ENCODE measurements at regions not wholly inside any gene's neighbourhood (a gene's known extent, or its start where the extent isn't known, plus 50 kb on each side); places are given as distances from the start of the nearest gene placed in this dataset.

GRCh38 chr6:155974359-155974758, 518.7 kb upstream of the NOX3 start:
- TF ChIP-seq, protein P1, sequence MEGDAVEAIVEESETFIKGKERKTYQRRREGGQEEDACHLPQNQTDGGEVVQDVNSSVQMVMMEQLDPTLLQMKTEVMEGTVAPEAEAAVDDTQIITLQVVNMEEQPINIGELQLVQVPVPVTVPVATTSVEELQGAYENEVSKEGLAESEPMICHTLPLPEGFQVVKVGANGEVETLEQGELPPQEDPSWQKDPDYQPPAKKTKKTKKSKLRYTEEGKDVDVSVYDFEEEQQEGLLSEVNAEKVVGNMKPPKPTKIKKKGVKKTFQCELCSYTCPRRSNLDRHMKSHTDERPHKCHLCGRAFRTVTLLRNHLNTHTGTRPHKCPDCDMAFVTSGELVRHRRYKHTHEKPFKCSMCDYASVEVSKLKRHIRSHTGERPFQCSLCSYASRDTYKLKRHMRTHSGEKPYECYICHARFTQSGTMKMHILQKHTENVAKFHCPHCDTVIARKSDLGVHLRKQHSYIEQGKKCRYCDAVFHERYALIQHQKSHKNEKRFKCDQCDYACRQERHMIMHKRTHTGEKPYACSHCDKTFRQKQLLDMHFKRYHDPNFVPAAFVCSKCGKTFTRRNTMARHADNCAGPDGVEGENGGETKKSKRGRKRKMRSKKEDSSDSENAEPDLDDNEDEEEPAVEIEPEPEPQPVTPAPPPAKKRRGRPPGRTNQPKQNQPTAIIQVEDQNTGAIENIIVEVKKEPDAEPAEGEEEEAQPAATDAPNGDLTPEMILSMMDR (IDR thresholded peaks at IDR 0.05): no peak
- TF ChIP-seq POLR2A (IDR thresholded peaks at IDR 0.05) (no peak), EP300 (IDR thresholded peaks at IDR 0.05) (no peak), POLR2AphosphoS5 (IDR thresholded peaks at IDR 0.05) (no peak)
- DNase-seq (ENCODE audit: low spot score in 2 of 2): no peak
- Histone ChIP-seq H3K9me3 (no peaks in the 10 kb centered on the region), H3K27me3 (no peaks in the 10 kb centered on the region), H3K4me3 (no peak overlapping the region), H3K27ac (no peak overlapping the region), H3K36me3 (no peaks in the 10 kb centered on the region), H3K4me1 (no peaks in the 10 kb centered on the region)
- 94% methylated on average over 16 of the region's 17 CpGs for WGBS

GRCh38 chr6:155970876-155971708, 515.5 kb upstream of the NOX3 start:
- TF ChIP-seq POLR2AphosphoS5 (IDR thresholded peaks at IDR 0.05) (no peak), POLR2A (IDR thresholded peaks at IDR 0.05) (no peak), EP300 (IDR thresholded peaks at IDR 0.05) (no peak)
- TF ChIP-seq, protein P1 (IDR thresholded peaks at IDR 0.05): no peak
- H3K36me3 ChIP-seq: no peaks in the 10 kb centered on the region
- no peak overlapping the region for H3K27ac ChIP-seq
- no peaks in the 10 kb centered on the region for H3K27me3 ChIP-seq
- H3K4me1 ChIP-seq: no peaks in the 10 kb centered on the region
- H3K4me3 ChIP-seq: no peak overlapping the region
- WGBS: 72% methylated on average over 7 of the region's 7 CpGs
- H3K9me3 ChIP-seq: no peaks in the 10 kb centered on the region
- no peak for DNase-seq (ENCODE audit: low spot score in 2 of 2)

DNA sequence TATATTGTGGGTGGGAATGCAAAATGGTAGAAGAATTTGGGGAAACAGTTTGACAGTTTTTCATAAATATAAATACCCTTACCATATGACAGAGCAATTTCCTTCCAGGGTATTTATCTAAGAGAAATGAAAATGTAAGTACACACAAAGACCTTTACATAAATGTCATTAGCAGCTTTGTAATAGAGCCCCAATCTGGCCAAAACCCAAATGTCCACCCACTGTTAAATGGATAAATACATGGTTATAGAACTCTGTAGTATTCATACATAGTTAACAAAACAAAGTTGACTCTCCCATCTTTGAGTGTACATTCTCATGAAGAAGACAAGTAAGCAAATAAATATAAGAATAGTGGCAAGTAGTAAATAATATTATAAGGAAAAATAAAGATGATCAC, 514.8 kb upstream of the NOX3 start:
- Histone ChIP-seq H3K27ac (no peak overlapping the region), H3K4me1 (no peaks in the 10 kb centered on the region), H3K9me3 (no peaks in the 10 kb centered on the region), H3K4me3 (no peak overlapping the region), H3K27me3 (no peaks in the 10 kb centered on the region), H3K36me3 (no peaks in the 10 kb centered on the region)
- no peak for DNase-seq (ENCODE audit: low spot score in 2 of 2)
- TF ChIP-seq POLR2A (IDR thresholded peaks at IDR 0.05): no peak
- TF ChIP-seq, protein P1 (IDR thresholded peaks at IDR 0.05): no peak
- TF ChIP-seq POLR2AphosphoS5 (IDR thresholded peaks at IDR 0.05): no peak

GRCh38 chr6:155968921-155969320, 513.3 kb upstream of the NOX3 start:
- H3K27me3 ChIP-seq: no peaks in the 10 kb centered on the region
- H3K4me3 ChIP-seq: no peak overlapping the region
- no peaks in the 10 kb centered on the region for H3K9me3 ChIP-seq
- no peak overlapping the region for H3K27ac ChIP-seq
- no peak for DNase-seq (ENCODE audit: low spot score in 2 of 2)
- TF ChIP-seq, protein P1 (IDR thresholded peaks at IDR 0.05): no peak
- TF ChIP-seq POLR2A (IDR thresholded peaks at IDR 0.05) (no peak), POLR2AphosphoS5 (IDR thresholded peaks at IDR 0.05) (no peak), EP300 (IDR thresholded peaks at IDR 0.05) (no peak)
- H3K36me3 ChIP-seq: no peaks in the 10 kb centered on the region
- WGBS: 97% methylated on average over 1 of the region's 1 CpG
- no peaks in the 10 kb centered on the region for H3K4me1 ChIP-seq

DNA sequence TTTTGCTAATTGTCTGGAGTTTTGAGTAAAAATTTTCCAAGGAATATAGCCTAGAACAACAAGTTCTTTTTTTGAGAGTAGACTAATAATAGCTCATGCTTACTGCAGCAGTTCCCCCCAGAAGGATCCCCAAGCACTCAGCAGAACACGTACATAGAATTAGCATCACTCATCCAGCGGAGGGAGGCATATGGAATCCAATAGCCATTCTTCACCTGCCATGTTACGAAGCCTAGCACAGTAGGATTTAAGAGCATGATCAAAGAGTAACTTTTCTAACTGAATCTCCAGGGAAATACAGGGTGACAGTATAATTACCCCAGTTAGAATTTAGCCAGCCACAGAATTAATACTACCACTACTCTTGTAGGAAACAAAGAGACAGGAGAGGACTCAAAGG, 511.7 kb upstream of the NOX3 start:
- Histone ChIP-seq H3K9me3 (no peaks in the 10 kb centered on the region), H3K4me3 (no peak overlapping the region), H3K27me3 (no peaks in the 10 kb centered on the region), H3K27ac (no peak overlapping the region), H3K4me1 (no peaks in the 10 kb centered on the region), H3K36me3 (no peaks in the 10 kb centered on the region)
- WGBS: 72% methylated on average over 3 of the region's 3 CpGs
- TF ChIP-seq, protein P1 (IDR thresholded peaks at IDR 0.05): no peak
- TF ChIP-seq EP300 (IDR thresholded peaks at IDR 0.05) (no peak), POLR2AphosphoS5 (IDR thresholded peaks at IDR 0.05) (no peak), POLR2A (IDR thresholded peaks at IDR 0.05) (no peak)
- no peak for DNase-seq (ENCODE audit: low spot score in 2 of 2)

All from suprapubic skin (tissue), 4 donors.